Hematopoietic multipotent progenitor cell (in vitro differentiated cells): ENCODE measurements at regions not wholly inside any gene's neighbourhood (a gene's known extent, or its start where the extent isn't known, plus 50 kb on each side); places are given as distances from the start of the nearest gene placed in this dataset.
"Not testable (repeated sequence)": the region's sequence is repeated elsewhere in the genome, so short reads cannot be mapped to it uniquely, and the experiment has no call there.

Experiments used
- DNase-seq, 3 donors: peaks; one replicate each; pipeline ENCODE4 v3.0.0-alpha.2; 2011 to 2015; ENCODE audit warnings: low read depth in 2 of 3, low spot score in 2 of 3

DNA sequence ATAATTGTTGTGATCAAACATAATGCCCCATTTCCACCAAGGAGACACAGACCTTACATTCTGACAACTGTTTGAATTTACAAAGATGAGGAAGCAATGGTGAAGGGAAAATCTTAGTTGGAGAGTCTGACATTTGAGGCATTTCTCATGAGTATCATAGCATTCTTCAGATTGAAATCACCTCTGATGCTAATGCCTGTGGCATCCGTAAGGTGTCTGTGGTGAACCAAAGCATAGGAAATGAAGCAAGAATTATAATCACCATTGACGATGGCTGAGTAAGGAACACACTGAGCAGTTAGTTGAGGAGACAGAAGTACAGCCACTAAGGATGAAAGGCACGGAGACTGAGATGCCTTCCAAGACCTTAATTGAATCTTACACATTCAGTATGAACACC is 575.7 kb downstream of the TRIML1 start:
- DNase-seq, result no peak

DNA sequence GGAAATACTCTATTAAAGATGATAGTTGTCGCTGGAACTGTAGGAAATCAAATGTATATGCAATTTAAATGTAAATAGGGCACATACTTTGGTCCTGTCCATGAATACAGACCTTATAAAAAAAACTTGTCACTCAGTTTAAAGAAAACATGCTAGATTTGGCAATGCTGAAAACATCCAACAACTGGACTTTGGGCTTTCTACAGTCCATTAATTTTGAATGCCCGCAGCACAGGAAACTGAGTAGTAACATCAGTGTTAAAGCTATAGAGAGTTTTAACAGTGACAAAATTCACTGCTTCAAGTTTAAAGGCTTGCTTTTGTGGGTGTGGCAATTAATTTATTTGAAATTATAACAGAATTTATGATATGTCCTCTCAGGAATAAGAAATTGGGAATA is 578.4 kb downstream of the TRIML1 start:
- DNase-seq, result no peak

DNA sequence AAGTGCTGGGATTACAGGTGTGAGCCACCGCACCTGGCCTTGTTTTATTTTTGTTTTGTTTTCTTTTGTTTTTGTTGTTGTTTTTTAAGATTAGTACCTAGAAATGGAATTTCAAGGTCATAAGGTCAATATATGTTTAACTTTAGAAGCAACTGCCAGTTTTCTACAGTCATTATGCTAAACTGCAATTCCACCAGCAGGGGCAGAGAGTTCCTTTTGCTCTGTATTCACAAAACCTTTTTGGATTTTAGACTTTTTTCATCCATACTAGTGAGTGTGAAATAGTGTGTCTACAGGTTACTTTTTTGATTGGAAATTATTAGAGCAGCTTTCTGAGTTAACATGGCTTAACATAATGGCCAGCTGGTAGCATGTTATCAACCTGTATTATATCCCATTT is 580.6 kb downstream of the TRIML1 start:
- no peak for DNase-seq

GRCh38 chr4:188722911-188723310 is 583.7 kb downstream of the TRIML1 start:
- DNase-seq, result no peak

DNA sequence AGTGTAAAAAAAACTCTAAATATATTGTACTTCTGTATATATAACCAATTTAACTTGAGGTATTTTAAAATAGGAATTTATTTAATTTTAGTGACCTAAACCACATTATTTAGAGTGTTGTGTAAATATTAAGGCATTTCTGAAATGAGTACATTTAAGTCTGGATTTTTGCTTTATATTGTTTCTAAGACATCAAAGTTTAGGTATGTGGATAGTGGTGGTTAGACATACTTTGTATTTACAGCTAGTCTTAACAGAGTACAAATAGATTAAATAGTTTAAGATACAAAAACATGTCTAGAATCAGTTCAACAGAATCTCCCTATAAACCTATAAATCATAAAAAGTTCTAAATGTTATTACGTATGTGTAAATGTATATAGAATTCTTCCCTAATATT is 588.5 kb downstream of the TRIML1 start:
- no peak for DNase-seq

DNA sequence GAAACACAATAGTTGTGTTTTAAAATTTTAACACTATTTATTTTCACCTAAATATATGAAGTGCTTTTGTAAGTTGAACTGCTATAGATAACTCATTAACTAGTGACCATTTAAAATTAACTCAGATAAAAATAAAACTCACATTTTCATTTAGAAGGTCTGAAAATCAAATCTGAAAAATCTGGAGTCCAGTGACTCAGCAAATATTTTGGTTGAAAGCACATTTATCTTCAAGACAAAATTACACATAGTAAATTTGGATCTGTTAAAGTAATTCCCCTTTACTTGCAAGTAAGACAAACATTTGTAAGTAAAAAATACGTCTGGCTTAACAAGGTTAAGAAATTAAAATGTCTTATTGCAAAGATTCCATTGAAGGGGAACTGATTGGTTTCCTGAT is 589.1 kb downstream of the TRIML1 start:
- no peak for DNase-seq

- DNase-seq, result no peak
Measured at GRCh38 chr4:188732131-188732530, 592.9 kb downstream of the TRIML1 start.

GRCh38 chr4:188735082-188735481 is 595.8 kb downstream of the TRIML1 start:
- no peak for DNase-seq

DNA sequence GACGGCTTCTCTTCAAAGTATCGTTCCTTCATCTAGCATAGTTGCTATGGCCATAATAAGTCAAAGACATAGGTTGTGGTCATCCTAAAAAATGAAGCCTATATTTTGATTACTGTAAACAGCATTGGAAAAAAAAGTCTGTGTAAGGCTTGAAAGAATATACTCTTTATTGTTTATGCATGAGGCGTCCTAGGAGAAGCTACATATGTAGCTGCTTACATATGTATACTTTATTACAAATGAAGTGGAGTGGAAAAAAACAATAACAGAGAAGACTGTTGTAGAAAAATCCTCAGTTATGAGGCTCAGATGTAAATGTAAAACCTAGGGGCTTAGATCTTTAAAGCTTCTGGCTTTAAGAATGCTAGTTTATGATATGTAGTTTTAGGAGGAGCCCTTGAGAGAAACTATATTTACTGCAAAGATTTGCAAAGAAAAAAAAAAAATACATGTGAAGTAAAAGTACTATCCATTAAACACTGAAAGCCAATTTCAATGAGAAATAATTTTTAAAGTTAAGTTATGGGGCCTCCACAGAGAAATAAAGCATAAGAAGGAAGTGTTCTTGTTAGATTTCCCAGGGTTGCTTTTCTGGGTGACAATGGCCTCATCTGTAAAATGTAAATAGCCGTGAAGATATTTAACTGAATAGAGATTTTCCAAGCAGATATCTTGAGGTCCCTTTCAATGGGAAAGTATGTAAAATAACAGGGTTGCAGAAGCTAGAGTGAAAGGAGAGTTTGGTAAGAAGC is 598.2 kb downstream of the TRIML1 start:
- DNase-seq, result no peak

GRCh38 chr4:188738290-188738689 is 599.0 kb downstream of the TRIML1 start:
- DNase-seq, result not testable (repeated sequence)

- DNase-seq, result not testable (repeated sequence)
Measured at GRCh38 chr4:188740172-188740571, 600.9 kb downstream of the TRIML1 start.

DNA sequence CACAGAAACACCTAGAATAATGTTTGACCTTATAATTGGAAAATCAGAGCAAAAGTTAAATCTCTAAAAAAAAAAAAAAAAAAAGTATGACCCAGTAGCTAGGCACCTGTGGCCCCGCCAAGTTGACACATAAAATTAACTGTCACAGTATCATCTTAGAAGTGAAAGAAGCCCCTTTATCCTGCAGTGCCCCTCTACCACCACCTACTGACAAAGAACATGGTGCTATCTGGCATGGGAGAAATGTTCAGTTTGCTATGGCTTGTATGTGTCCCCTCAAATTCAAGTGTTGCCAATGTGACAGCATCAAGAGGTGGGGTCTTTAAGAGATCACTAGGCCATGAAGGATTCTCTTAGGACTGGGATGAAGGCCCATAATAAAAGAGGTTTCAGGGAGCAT is 601.5 kb downstream of the TRIML1 start:
- DNase-seq, result not testable (repeated sequence)

- no peak for DNase-seq
Measured at GRCh38 chr4:188754372-188755002, 615.2 kb downstream of the TRIML1 start.

DNA sequence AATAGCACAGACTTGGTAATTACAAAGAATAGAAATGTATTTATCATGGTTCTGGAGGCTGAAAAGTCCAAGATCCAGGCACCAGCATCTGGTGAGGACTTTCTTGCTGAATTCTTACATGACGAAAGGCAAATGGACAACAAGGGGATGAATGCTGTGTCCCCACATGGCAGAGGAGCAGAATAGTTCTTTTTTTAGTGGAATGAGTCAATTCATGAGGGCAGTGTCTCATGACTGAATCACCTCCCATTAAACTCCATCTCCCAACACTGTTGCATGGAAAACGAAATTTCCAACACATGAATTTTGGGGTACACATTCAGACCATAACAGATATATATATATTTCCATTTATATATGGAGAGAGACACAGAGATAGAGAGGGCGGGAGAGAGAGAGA is 628.3 kb downstream of the TRIML1 start:
- no peak for DNase-seq

GRCh38 chr4:188778905-188779304 is 639.7 kb downstream of the TRIML1 start:
- no peak for DNase-seq

DNA sequence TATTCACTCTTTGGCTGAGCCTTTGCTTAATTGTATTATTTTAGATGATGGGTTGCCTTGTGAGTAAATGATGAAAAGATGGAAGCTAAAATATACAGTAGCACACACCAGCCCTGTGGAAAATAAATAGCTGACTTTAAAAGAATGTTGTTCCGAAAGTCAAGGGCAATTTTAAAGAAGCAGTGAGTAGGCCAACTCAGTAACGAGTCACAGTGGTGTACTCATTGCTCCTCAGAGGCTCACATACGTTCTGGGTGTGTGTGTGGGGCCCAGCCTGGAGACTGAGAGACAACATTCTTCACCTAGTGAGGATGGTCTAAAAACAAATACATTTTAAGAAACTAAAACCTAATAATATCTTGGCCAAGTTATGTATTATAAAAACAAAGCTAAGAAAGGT is 640.3 kb downstream of the TRIML1 start:
- no peak for DNase-seq

GRCh38 chr4:188780028-188780427 is 640.8 kb downstream of the TRIML1 start:
- no peak for DNase-seq

DNA sequence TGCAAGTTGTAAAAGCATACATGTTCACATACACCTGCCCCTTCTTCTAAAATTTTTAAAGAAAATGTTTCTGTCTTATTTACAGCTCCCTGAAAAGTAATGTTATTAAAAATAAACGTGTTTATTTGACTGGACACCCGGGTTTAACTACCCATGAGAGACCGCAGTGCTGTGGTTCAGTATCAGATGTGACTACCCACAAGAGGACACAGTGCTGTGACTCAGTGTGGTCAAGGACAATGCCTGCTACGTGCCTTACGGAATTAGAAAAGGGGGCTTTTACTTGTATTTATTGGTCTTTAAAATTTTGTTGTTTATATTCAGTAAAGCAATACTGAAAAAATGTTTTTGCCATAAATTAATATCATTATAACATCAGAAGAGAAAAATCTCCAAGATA is 641.4 kb downstream of the TRIML1 start:
- DNase-seq, result no peak

- peak in 1 of 3 donors; percentile 24 for DNase-seq
Measured at GRCh38 chr4:188781655-188782054, 642.4 kb downstream of the TRIML1 start.

- no peak for DNase-seq
Measured at GRCh38 chr4:188783175-188783574, 643.9 kb downstream of the TRIML1 start.

GRCh38 chr4:188783606-188784160 is 644.4 kb downstream of the TRIML1 start:
- DNase-seq, result no peak

DNA sequence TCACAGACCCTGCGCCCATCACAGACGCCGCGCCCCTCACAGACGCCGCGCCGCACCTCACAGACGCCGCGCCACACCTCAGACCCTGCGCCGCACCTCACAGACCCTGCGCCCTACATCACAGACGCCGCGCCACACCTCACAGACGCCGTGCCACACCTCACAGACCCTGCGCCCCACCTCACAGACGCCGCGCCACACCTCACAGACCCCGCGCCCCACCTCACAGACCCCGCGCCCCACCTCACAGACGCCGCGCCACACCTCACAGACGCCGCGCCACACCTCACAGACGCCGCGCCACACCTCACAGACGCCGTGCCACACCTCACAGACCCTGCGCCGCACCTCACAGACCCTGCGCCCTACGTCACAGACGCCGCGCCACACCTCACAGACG is 657.4 kb downstream of the TRIML1 start:
- DNase-seq, result not testable (repeated sequence)
